ENCODE measurements at regions not wholly inside any gene's neighbourhood (a gene's known extent, or its start where the extent isn't known, plus 50 kb on each side); places are given as distances from the start of the nearest gene placed in this dataset.

GRCh38 chr12:34342048-34342447, 319.8 kb downstream of the ALG10 start:
- H3K4me3 ChIP-seq (ENCODE audit: low read length), result no peak overlapping the region
- DNase-seq (ENCODE audit: low read depth), result no peak
- TF ChIP-seq CTCF (conservative IDR thresholded peaks at IDR 0.05; ENCODE audit: low read depth, low read length), result no peak

GRCh38 chr12:34343345-34343744, 321.0 kb downstream of the ALG10 start:
- DNase-seq (ENCODE audit: low read depth), result no peak
- TF ChIP-seq CTCF (conservative IDR thresholded peaks at IDR 0.05; ENCODE audit: low read depth, low read length), result no peak
- H3K4me3 ChIP-seq (ENCODE audit: low read length), result no peak overlapping the region

DNA sequence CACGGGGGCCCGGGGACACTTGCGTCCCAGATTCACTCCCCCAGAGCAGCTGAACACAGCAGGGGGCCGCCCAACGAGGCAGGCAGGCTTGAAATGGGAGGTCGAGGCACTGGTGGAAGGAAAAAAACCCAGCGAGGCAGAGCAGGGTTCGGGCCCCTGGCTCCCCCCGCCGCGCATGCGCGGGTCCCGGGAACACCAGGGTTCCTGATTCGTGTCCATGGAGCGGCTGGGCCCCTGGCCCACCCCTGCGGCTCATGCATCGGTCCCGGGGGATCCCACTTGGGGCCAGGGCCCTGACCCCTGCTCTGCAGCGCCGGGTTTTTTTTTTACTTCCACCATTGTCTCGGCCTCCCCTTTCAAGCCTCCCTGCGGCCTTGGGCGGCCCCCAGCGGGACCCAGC, 321.5 kb downstream of the ALG10 start:
- no peak overlapping the region for H3K4me3 ChIP-seq (ENCODE audit: low read length)
- no peak for TF ChIP-seq CTCF (conservative IDR thresholded peaks at IDR 0.05; ENCODE audit: low read depth, low read length)
- DNase-seq (ENCODE audit: low read depth), result no peak

DNA sequence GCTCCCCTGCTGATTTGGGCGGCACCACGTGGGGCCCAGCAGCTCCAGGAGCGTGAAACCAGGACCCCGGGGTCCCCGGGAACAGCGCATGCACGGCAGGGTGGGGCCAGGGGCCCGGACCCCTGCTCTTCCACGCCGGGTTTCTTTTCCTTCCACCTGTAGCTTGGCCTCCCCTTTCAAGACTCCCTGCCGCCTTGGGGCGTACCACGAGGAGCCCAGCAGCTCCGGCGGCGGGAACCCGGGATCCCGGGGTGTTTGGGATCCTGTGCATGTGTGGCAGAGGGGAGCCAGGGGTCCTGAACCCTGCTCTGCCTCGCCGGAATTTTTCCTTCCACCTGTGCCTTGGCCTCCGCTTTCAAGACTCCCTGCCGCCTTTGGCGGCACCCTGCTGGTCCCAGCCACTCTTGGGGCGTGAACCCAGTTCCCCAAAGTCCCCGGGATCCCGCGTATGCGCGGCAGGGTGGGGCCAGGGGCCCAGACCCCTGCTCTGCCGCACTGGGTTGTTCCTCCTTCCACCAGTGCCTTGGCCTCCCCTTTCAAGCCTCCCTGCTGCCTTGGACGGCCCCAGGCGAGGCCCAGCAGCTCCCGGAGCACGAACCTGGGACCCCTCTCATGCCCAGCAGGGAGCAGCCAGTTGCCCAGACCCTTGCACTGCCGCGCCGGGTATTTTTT, 322.7 kb downstream of the ALG10 start:
- no peak for DNase-seq (ENCODE audit: low read depth)
- no peak for TF ChIP-seq CTCF (conservative IDR thresholded peaks at IDR 0.05; ENCODE audit: low read depth, low read length)

GRCh38 chr12:34345801-34346200, 323.5 kb downstream of the ALG10 start:
- no peak for DNase-seq (ENCODE audit: low read depth)
- TF ChIP-seq CTCF (conservative IDR thresholded peaks at IDR 0.05; ENCODE audit: low read depth, low read length), result no peak
- H3K4me3 ChIP-seq (ENCODE audit: low read length), result no peak overlapping the region

More for the DNA sequence above, 322.7 kb downstream of the ALG10 start:
- no peak overlapping the region for H3K4me3 ChIP-seq (ENCODE audit: low read length)

GRCh38 chr12:34346372-34347034, 324.2 kb downstream of the ALG10 start:
- H3K4me3 ChIP-seq (ENCODE audit: low read length), result no peak overlapping the region
- no peak for TF ChIP-seq CTCF (conservative IDR thresholded peaks at IDR 0.05; ENCODE audit: low read depth, low read length)
- no peak for DNase-seq (ENCODE audit: low read depth)

GRCh38 chr12:34347367-34347766, 325.1 kb downstream of the ALG10 start:
- no peak overlapping the region for H3K4me3 ChIP-seq (ENCODE audit: low read length)
- TF ChIP-seq CTCF (conservative IDR thresholded peaks at IDR 0.05; ENCODE audit: low read depth, low read length), result no peak
- no peak for DNase-seq (ENCODE audit: low read depth)
